HepG2 (cell line): ENCODE measurements at regions not wholly inside any gene's neighbourhood (a gene's known extent, or its start where the extent isn't known, plus 50 kb on each side); places are given as distances from the start of the nearest gene placed in this dataset.

Source experiments
- ATAC-seq: fragments of 200-7000 bp; cut with Tn5 transposase; 3 replicates; pipeline ENCODE4 v1.9.1; 2020; ENCODE audit warnings: mild to moderate bottlenecking, moderate library complexity
- BruUV-seq: library from RNA; stranded (reverse); fragments of 400-500 nt; replicated peaks from 2 replicates; lab custom pipeline; 2021; lab: Mats Ljungman, UMichigan
- CTCF ChIA-PET: fragments of 300-600 bp; formaldehyde crosslinking; extraction: SDS; loops from one replicate; lab custom pipeline; 2021; ENCODE audit warnings: low total read pairs, inconsistent platforms, low intra/inter-chr PET ratio; lab: Yijun Ruan, JAX
- POLR2A ChIA-PET: fragments of 350-600 bp; sonication (Branson Sonifier 250); formaldehyde crosslinking; loops from one replicate; lab custom pipeline; 2020; ENCODE audit warnings: antibody characterized with exemption, inconsistent platforms; lab: Yijun Ruan, JAX
- DNase-seq: peaks from one replicate; pipeline ENCODE4 v3.0.0-alpha.2; 2015; ENCODE audit warnings: low spot score
- FAIRE-seq: peaks from 3 replicates; lab custom pipeline; 2011; peaks lifted over from hg19 to GRCh38; lab: Jason Lieb, UNC
- H2AFZ ChIP-seq: one replicate; pipeline ENCODE4 v1.6.1; 2011; ENCODE audit warnings: low read length, inconsistent platforms
- H3K27ac ChIP-seq: fragments of 300-600 bp; 3 replicates; pipeline ENCODE4 v1.8.0; 2011; ENCODE audit warnings: mixed run types, mild to moderate bottlenecking, mixed read lengths, low read length, inconsistent platforms; ENCODE audit not compliant: insufficient read depth; ENCODE audit errors: extremely low read length
- H3K27me3 ChIP-seq, 2 experiments: fragments of 200-600 bp in 1 of 2; 2 replicates in 1 of 2; 3 replicates in 1 of 2; pipeline versions ENCODE4 v1.6.0 to v1.8.0; 2011; ENCODE audit warnings: low read length in 2 of 2, mild to moderate bottlenecking in 2 of 2, moderate library complexity in 2 of 2, inconsistent platforms in 1 of 2; ENCODE audit not compliant: insufficient read depth in 2 of 2, control insufficient read depth in 1 of 2
- H3K36me3 ChIP-seq, 2 experiments: fragments of 200-600 bp in 1 of 2; replicated peaks in 1 of 2; 2 replicates in 1 of 2; 3 replicates in 1 of 2; pipeline versions ENCODE4 v1.5.1 to v1.8.0; 2011; ENCODE audit warnings: low read length in 2 of 2, inconsistent platforms in 1 of 2; ENCODE audit not compliant: insufficient read depth in 2 of 2, control insufficient read depth in 1 of 2
- H3K4me1 ChIP-seq: 2 replicates; pipeline ENCODE4 v1.5.1; 2012; ENCODE audit warnings: low read length, inconsistent platforms; ENCODE audit not compliant: insufficient read depth
- H3K4me2 ChIP-seq: 2 replicates; pipeline ENCODE4 v1.6.0; 2011; ENCODE audit warnings: low read depth, low read length, inconsistent platforms
- H3K4me3 ChIP-seq, 3 experiments: fragments of 200-600 bp in 1 of 3; sonication (generic), shearing (Covaris generic) in 1 of 3; replicated peaks in 1 of 3; 2 replicates each; pipeline ENCODE4 v1.5.1; 2011 to 2016; ENCODE audit warnings: low read length in 3 of 3, inconsistent platforms in 2 of 3, low read depth in 2 of 3, mild to moderate bottlenecking in 2 of 3, control low read depth in 1 of 3, mixed read lengths in 1 of 3; ENCODE audit not compliant: insufficient read depth in 1 of 3
- H3K79me2 ChIP-seq: one replicate; pipeline ENCODE4 v1.6.1; 2011; ENCODE audit warnings: low read length, inconsistent platforms; ENCODE audit not compliant: insufficient read depth
- H3K9ac ChIP-seq: 2 replicates; pipeline ENCODE4 v1.6.0; 2011; ENCODE audit warnings: mild to moderate bottlenecking, low read depth, low read length, inconsistent platforms; ENCODE audit not compliant: insufficient read depth
- H3K9me3 ChIP-seq: 2 replicates; pipeline ENCODE4 v1.5.1; 2012; ENCODE audit warnings: mild to moderate bottlenecking, low read length
- H4K20me1 ChIP-seq: 2 replicates; pipeline ENCODE4 v1.6.0; 2011; ENCODE audit warnings: inconsistent platforms, mild to moderate bottlenecking, low read length, moderate library complexity; ENCODE audit not compliant: insufficient read depth
- AHDC1 ChIP-seq: sonication (generic); formaldehyde crosslinking; IDR thresholded peaks from 2 replicates; pipeline ENCODE4 v1.5.1; 2020; ENCODE audit warnings: mild to moderate bottlenecking, missing genetic modification reagents, borderline replicate concordance
- NFE2L1 ChIP-seq: sonication (generic); formaldehyde crosslinking; IDR thresholded peaks from 2 replicates; pipeline ENCODE4 v1.4.0; 2020; ENCODE audit warnings: missing genetic modification reagents, mild to moderate bottlenecking, borderline replicate concordance
- PHF20 ChIP-seq: sonication (generic); formaldehyde crosslinking; IDR thresholded peaks from 2 replicates; pipeline ENCODE4 v1.5.0; 2020; ENCODE audit warnings: mild to moderate bottlenecking, missing genetic modification reagents
- SNAPC5 ChIP-seq: sonication (generic); formaldehyde crosslinking; IDR thresholded peaks from 2 replicates; pipeline ENCODE4 v1.8.1; 2023; ENCODE audit warnings: mild to moderate bottlenecking, missing genetic modification reagents, borderline replicate concordance
- TBL1XR1 ChIP-seq: fragments of 150-350 bp; IDR thresholded peaks from 2 replicates; pipeline ENCODE4 v1.6.1; 2014; ENCODE audit warnings: borderline replicate concordance, low read length; ENCODE audit not compliant: partially characterized antibody
- ZBTB37 ChIP-seq: sonication (generic); formaldehyde crosslinking; IDR thresholded peaks from 2 replicates; pipeline ENCODE4 v1.4.0; 2020; ENCODE audit warnings: mild to moderate bottlenecking, missing genetic modification reagents
- ZBTB38 ChIP-seq: sonication (generic); formaldehyde crosslinking; IDR thresholded peaks from 2 replicates; pipeline ENCODE4 v1.5.1; 2020; ENCODE audit warnings: mild to moderate bottlenecking, missing genetic modification reagents
- ZNF331 ChIP-seq: sonication (generic); formaldehyde crosslinking; IDR thresholded peaks from 2 replicates; pipeline ENCODE4 v1.4.0; 2020; ENCODE audit warnings: missing genetic modification reagents
- ZNF616 ChIP-seq: sonication (generic); formaldehyde crosslinking; IDR thresholded peaks from 2 replicates; pipeline ENCODE4 v1.5.0; 2020; ENCODE audit warnings: low read depth, mild to moderate bottlenecking, missing genetic modification reagents
- ZNF7 ChIP-seq: IDR thresholded peaks from 2 replicates; pipeline ENCODE4 v1.6.1; 2016; ENCODE audit warnings: missing biosample characterization, missing genetic modification reagents
- ZUFSP ChIP-seq: sonication (generic); formaldehyde crosslinking; IDR thresholded peaks from 2 replicates; pipeline ENCODE4 v1.9.0; 2021; ENCODE audit warnings: missing genetic modification reagents, mild to moderate bottlenecking, borderline replicate concordance
- WGBS: methylation state at CpG from one replicate; pipeline ENCODE4 v1.1.6; 2017; ENCODE audit warnings: low lambda C conversion rate; 5-methylcytosine and 5-hydroxymethylcytosine counted together
- in situ Hi-C: cut with HindIII; loops from 2 replicates; pipeline ENCODE4 v1.10.0; 2017; ENCODE audit warnings: low pct_unique_long_range_greater_than_20kb; ENCODE audit not compliant: extremely low pct_ligation_motif_present
- intact Hi-C: fragments of 100-400 bp; cut with micrococcal nuclease; formaldehyde crosslinking; loops from one replicate; pipeline ENCODE4 v1.10.0; 2022; ENCODE audit not compliant: unreplicated experiment
- TF ChIP-seq, protein P1 (sequence below): sonication (generic); formaldehyde crosslinking; IDR thresholded peaks from 2 replicates; pipeline ENCODE4 v1.8.1; 2023; ENCODE audit warnings: mild to moderate bottlenecking, missing genetic modification reagents

GRCh38 chr16:80466024-80466987 is 74.5 kb upstream of the DYNLRB2 start:
- in situ Hi-C loops, result no loop called here
- BruUV-seq, result no TSS peak
- DNase-seq (peak; percentile 54), ATAC-seq (peak; percentile 96), FAIRE-seq (peak; percentile 53)
- no peak overlapping the region for H3K9ac ChIP-seq
- ChIA-PET CTCF (interaction anchor here (0.8 to 1.5 kb wide), 4 partner anchors 125 to 699 kb away, joined by 4 to 9 read pairs (median 6); no protein-coding TSS in a partner anchor), POLR2A (interaction anchor here (1.3 kb wide), 1 partner anchor 201 kb away, joined by 5 read pairs; no protein-coding TSS in a partner anchor)
- peak overlapping the region; percentile 35 for H3K4me2 ChIP-seq
- no peaks in the 10 kb centered on the region for H3K79me2 ChIP-seq
- H3K4me1 ChIP-seq, result peaks cover 43% of the 10 kb centered on the region
- no peaks in the 10 kb centered on the region for H3K9me3 ChIP-seq
- H4K20me1 ChIP-seq, result no peaks in the 10 kb centered on the region
- H3K27me3 ChIP-seq, result peaks cover 0 to 7% of the 10 kb centered on the region in 2 experiments; a peak in 2 of 5 replicates
- no peak overlapping the region for H3K4me3 ChIP-seq
- no peak overlapping the region for H3K27ac ChIP-seq
- WGBS, result 28% methylated on average over 20 of the region's 24 CpGs
- intact Hi-C loops, result loop anchor here (1.0 to 10.0 kb wide), 6 partner anchors 59 to 864 kb away; no protein-coding TSS in a partner anchor
- H3K36me3 ChIP-seq, result no peaks in the 10 kb centered on the region
- no peak overlapping the region for H2AFZ ChIP-seq
- TF ChIP-seq ZBTB37 (CRISPR knock-in tag) (no peak), ZNF7 (no peak), ZNF331 (CRISPR knock-in tag) (peak; percentile 6; the same call in 1 of the 2 replicates), ZNF616 (no peak), ZBTB38 (CRISPR knock-in tag) (no peak), TBL1XR1 (no peak), NFE2L1 (CRISPR knock-in tag) (no peak), AHDC1 (CRISPR knock-in tag) (no peak), ZUFSP (no peak; the same call in 1 of the 2 replicates), PHF20 (CRISPR knock-in tag) (no peak), SNAPC5 (CRISPR knock-in tag) (no peak)
- TF ChIP-seq, protein P1, sequence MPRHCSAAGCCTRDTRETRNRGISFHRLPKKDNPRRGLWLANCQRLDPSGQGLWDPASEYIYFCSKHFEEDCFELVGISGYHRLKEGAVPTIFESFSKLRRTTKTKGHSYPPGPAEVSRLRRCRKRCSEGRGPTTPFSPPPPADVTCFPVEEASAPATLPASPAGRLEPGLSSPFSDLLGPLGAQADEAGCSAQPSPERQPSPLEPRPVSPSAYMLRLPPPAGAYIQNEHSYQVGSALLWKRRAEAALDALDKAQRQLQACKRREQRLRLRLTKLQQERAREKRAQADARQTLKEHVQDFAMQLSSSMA, result no peak
